Astrocyte (in vitro differentiated cells and primary cell): ENCODE measurements at regions not wholly inside any gene's neighbourhood (a gene's known extent, or its start where the extent isn't known, plus 50 kb on each side); places are given as distances from the start of the nearest gene placed in this dataset.

Experiments used
- EZH2 ChIP-seq: IDR thresholded peaks from 2 replicates; pipeline ENCODE4 v1.6.1; 2012; ENCODE audit warnings: mild to moderate bottlenecking, low read length, inconsistent platforms; ENCODE audit not compliant: insufficient read depth
- TF ChIP-seq, protein P1 (sequence below): IDR thresholded peaks from 2 replicates; pipeline ENCODE4 v1.5.1; 2011; ENCODE audit warnings: low read depth, mild to moderate bottlenecking, inconsistent platforms, low read length, moderate library complexity; ENCODE audit not compliant: insufficient read depth

GRCh38 chr5:13516195-13516594 is 428.3 kb downstream of the DNAH5 start:
- TF ChIP-seq, protein P1, sequence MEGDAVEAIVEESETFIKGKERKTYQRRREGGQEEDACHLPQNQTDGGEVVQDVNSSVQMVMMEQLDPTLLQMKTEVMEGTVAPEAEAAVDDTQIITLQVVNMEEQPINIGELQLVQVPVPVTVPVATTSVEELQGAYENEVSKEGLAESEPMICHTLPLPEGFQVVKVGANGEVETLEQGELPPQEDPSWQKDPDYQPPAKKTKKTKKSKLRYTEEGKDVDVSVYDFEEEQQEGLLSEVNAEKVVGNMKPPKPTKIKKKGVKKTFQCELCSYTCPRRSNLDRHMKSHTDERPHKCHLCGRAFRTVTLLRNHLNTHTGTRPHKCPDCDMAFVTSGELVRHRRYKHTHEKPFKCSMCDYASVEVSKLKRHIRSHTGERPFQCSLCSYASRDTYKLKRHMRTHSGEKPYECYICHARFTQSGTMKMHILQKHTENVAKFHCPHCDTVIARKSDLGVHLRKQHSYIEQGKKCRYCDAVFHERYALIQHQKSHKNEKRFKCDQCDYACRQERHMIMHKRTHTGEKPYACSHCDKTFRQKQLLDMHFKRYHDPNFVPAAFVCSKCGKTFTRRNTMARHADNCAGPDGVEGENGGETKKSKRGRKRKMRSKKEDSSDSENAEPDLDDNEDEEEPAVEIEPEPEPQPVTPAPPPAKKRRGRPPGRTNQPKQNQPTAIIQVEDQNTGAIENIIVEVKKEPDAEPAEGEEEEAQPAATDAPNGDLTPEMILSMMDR: no peak
- no peak for TF ChIP-seq EZH2
